RWPE2 (cell line): ENCODE measurements at regions not wholly inside any gene's neighbourhood (a gene's known extent, or its start where the extent isn't known, plus 50 kb on each side); places are given as distances from the start of the nearest gene placed in this dataset.

ENCODE experiments used
- ATAC-seq: fragments of 200-7000 bp; cut with Tn5 transposase; 3 replicates; pipeline ENCODE4 v1.9.1; 2021; ENCODE audit warnings: low read depth
- DNase-seq: peaks from one replicate; pipeline ENCODE4 v3.0.0-alpha.2; 2020; ENCODE audit warnings: low spot score
- H3K27ac ChIP-seq: fragments of 450-650 bp; 2 replicates; pipeline ENCODE4 v1.5.1; 2017; ENCODE audit warnings: mild to moderate bottlenecking; ENCODE audit not compliant: poor library complexity, severe bottlenecking
- H3K27me3 ChIP-seq: fragments of 250-450 bp; sonication (Bioruptor Pico); 2 replicates; pipeline ENCODE4 v1.5.1; 2021; ENCODE audit warnings: mild to moderate bottlenecking, moderate library complexity; ENCODE audit not compliant: insufficient read depth, poor library complexity, severe bottlenecking
- H3K36me3 ChIP-seq: fragments of 250-450 bp; sonication (Bioruptor Pico); 2 replicates; pipeline ENCODE4 v1.5.1; 2020; ENCODE audit warnings: low read depth, mild to moderate bottlenecking, moderate library complexity
- H3K4me1 ChIP-seq: fragments of 250-450 bp; sonication (Bioruptor Pico); 2 replicates; pipeline ENCODE4 v1.5.1; 2021; ENCODE audit warnings: mild to moderate bottlenecking, moderate library complexity; ENCODE audit not compliant: insufficient read depth, poor library complexity, severe bottlenecking
- H3K4me3 ChIP-seq: fragments of 250-450 bp; sonication (Bioruptor Pico); 2 replicates; pipeline ENCODE4 v1.5.1; 2021; ENCODE audit warnings: mild to moderate bottlenecking, moderate library complexity; ENCODE audit not compliant: severe bottlenecking
- H3K9me3 ChIP-seq: fragments of 250-450 bp; sonication (Bioruptor Pico); 2 replicates; pipeline ENCODE4 v1.5.1; 2021; ENCODE audit warnings: mild to moderate bottlenecking, moderate library complexity; ENCODE audit not compliant: severe bottlenecking
- CTCF ChIP-seq: fragments of 450-650 bp; IDR thresholded peaks from one replicate; pipeline ENCODE4 v1.5.1; 2017; ENCODE audit warnings: mild to moderate bottlenecking, moderate library complexity; ENCODE audit not compliant: poor library complexity, severe bottlenecking

DNA sequence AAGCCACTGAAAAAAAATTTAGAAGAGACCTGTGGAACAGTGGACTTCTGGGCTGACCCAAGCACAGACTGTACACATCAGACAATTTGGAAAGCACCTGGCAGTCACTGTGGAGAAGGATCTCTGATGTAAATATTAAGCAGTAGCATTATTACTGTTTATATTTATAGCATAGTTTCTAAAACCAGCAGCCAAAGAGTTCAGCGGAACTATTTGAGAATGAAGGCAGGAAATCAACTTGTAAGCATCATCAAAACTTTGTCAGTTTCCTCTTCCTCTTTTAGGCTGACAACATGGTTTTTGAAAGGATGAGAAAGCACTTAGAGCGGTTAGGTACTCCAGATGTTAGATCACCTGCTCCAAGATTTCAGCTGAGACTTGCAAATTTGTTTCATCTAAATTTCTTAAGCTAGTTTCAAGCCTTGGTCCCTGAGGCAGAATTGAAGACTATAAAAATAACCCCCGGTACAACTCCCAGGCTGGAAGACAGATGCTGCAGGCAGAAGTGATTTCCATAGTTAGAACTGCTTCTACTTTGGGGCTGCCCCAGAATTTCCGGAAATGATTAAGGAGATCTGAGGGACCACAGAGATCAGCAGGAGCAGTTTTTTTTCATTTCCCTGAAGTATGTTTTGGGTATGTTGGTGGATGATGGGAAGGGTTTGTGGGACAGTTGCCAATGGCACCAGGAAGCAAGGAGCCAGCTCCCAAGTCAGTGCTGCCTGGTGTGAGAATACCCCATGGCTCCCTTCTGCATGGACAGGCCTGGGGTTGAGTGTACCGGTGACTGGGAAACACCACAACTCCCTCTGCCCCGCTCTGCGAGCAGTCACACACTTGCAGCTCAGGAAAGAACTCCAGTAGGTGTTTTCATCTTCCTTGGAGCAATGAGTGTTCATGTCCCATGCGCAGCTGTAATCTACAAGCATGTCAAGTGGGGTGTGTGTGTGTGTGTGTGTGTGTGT, 354.5 kb downstream of the NUAK1 start:
- Histone ChIP-seq H3K27ac (no peak overlapping the region), H3K36me3 (no peaks in the 10 kb centered on the region), H3K4me1 (no peaks in the 10 kb centered on the region), H3K27me3 (no peaks in the 10 kb centered on the region), H3K9me3 (no peaks in the 10 kb centered on the region), H3K4me3 (no peak overlapping the region)
- no peak for TF ChIP-seq CTCF
- ATAC-seq (no peak), DNase-seq (no peak)

GRCh38 chr12:105793421-105793820, 345.3 kb downstream of the NUAK1 start:
- Histone ChIP-seq H3K4me1 (no peaks in the 10 kb centered on the region), H3K9me3 (peaks cover 3% of the 10 kb centered on the region), H3K27ac (no peak overlapping the region), H3K4me3 (no peak overlapping the region), H3K36me3 (no peaks in the 10 kb centered on the region), H3K27me3 (no peaks in the 10 kb centered on the region)
- DNase-seq (no peak), ATAC-seq (no peak)
- TF ChIP-seq CTCF, result no peak

DNA sequence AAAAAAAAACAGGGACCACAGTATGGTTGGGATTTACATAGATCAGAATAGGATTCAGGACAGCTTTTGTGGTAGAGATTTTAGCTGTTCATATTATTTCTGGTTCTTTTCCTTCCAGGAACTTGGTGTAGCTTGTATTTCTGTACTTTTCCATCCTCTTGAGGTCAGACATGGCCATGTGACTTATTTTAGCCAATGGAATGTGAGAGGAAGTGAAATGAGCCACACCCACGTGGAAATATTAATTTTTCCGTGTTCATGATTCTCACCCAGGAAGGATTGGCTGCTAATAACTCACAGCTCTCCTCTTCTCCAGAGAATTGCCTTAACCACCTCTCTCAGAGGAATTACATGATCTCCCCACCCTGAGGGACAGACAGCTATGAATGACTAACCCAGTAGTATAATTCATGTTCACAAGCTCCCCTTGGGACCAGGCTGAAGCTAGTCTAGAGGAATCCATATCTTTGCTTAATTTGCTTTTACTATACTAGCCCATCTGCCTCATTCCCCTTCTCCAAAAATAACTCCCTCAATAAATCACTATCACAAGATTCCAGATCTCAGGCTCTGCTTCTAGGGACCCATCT, 340.4 kb downstream of the NUAK1 start:
- no peak for TF ChIP-seq CTCF
- H3K9me3 ChIP-seq, result no peaks in the 10 kb centered on the region
- DNase-seq (no peak), ATAC-seq (no peak)
- H3K27me3 ChIP-seq, result no peaks in the 10 kb centered on the region
- no peaks in the 10 kb centered on the region for H3K4me1 ChIP-seq
- no peak overlapping the region for H3K4me3 ChIP-seq
- no peak overlapping the region for H3K27ac ChIP-seq
- H3K36me3 ChIP-seq, result no peaks in the 10 kb centered on the region

DNA sequence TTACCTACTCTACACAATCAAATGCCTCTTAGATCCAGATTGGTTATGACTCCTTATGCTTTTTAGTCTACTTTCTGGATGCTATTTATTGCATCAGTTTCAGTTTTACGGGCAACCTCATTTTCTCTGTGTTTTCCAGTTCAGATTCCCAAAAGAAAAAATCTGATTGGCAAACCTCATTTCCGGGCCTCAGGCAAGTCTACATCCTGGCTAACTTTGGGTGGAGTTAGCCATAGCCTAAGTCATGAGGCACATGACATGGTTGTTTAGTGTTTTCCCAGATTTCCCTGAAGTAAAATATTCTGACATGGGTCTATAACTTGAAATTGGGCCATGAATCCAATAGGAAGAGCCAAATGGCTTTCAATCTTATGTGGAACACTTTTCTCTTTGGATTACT, 339.7 kb downstream of the NUAK1 start:
- no peak for DNase-seq
- Histone ChIP-seq H3K27me3 (no peaks in the 10 kb centered on the region), H3K27ac (no peak overlapping the region), H3K36me3 (no peaks in the 10 kb centered on the region), H3K9me3 (no peaks in the 10 kb centered on the region), H3K4me3 (no peak overlapping the region), H3K4me1 (no peaks in the 10 kb centered on the region)
- ATAC-seq, result no peak
- no peak for TF ChIP-seq CTCF

- Histone ChIP-seq H3K27ac (no peak overlapping the region), H3K27me3 (no peaks in the 10 kb centered on the region), H3K9me3 (no peaks in the 10 kb centered on the region), H3K4me3 (no peak overlapping the region), H3K4me1 (no peaks in the 10 kb centered on the region), H3K36me3 (no peaks in the 10 kb centered on the region)
- ATAC-seq, result no peak
- no peak for DNase-seq
- no peak for TF ChIP-seq CTCF
Observed at GRCh38 chr12:105801351-105801750, 337.4 kb downstream of the NUAK1 start.
